ENCODE measurements at regions not wholly inside any gene's neighbourhood (a gene's known extent, or its start where the extent isn't known, plus 50 kb on each side); places are given as distances from the start of the nearest gene placed in this dataset.

- no peak for TF ChIP-seq GATA2 (IDR thresholded peaks at IDR 0.05; ENCODE audit: low read depth, low read length)
- TF ChIP-seq GATA3 (IDR thresholded peaks at IDR 0.05; ENCODE audit: low read depth, low read length), result no peak
Measured at GRCh38 chr4:177191586-177191985, 118.1 kb upstream of the NEIL3 start.
